ENCODE measurements at regions not wholly inside any gene's neighbourhood (a gene's known extent, or its start where the extent isn't known, plus 50 kb on each side); places are given as distances from the start of the nearest gene placed in this dataset.

DNA sequence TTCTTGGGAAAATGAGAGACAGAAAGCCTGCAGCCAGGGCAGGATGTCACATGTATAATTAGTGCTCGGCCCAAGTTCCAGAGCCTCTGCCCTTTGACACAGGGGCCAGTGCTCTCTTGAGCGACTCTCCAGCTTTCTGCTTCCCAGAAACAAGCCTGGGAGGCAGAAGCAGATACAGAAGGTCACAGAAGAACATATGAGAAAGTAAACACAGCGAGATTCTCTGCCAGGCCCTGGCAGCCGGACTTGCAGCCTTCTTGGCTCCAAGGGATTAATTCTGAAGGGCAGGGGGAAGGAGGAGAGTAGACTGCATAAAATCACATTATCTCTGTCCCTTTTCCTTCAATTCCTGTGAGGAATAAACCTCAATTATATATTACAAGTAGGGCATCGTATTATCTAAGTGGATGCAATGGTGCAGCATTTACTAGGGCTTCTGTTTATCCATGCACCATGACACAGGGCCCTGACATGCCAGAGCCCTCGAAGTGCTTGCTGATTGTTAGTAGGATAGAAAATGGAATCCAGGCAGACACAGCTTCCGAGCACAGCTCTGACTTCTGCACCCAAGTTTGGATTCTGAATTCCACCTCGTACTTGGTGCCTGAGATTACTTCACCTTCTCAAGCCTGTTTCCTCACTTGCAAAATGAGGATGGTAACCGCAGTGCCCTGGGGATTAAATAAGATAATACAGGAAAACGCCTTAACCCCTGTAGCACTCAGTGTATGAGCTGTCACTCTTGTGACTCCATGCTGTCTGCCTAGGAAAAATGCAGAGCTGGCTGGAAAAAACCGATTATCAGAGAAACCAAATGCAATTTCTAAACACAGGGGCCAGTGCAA is 536.5 kb downstream of the TNS3 start:
- DNase-seq (ENCODE audit: low spot score): no peak
- no peak for FAIRE-seq

DNA sequence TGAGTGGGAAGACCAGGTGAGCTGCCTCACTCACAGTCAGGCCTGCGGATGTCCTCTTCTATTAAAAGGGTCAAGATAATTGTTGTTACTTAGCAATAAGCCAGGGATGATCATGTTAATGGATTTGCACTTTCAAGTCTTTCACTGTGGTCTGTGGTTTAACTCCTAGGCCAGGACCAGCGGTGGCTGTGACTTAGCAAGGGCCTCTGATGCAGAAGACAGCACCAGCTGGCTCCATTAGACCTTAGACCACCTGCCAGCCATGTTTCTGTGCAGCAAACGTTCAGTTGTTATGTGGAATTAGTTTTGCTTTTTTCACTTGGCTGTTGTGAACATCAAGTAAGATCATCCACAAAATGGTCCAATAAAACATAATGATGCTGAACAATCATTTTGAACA is 537.3 kb downstream of the TNS3 start:
- no peak for DNase-seq (ENCODE audit: low spot score)
- FAIRE-seq: peak; percentile 61

DNA sequence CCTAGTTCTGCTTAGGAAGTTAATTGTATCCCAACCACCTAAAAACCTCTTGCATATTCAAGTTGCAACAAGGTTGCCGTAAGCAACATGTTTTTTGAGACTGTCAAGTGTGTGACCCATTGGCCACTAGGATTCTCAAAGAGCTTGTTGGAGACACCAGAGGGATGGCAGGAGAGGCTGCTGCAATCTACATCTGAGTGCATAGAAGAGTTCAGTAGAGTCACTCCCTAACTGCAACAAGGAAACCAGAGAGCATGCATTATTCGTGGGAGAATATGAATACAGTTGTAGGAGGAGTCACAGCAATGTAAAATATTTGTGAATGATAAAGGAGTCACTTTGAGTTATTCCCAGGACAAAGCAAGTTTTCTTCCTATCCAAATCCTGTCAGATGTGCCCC is 538.6 kb downstream of the TNS3 start:
- DNase-seq (ENCODE audit: low spot score) (no peak), FAIRE-seq (peak; percentile 35)

DNA sequence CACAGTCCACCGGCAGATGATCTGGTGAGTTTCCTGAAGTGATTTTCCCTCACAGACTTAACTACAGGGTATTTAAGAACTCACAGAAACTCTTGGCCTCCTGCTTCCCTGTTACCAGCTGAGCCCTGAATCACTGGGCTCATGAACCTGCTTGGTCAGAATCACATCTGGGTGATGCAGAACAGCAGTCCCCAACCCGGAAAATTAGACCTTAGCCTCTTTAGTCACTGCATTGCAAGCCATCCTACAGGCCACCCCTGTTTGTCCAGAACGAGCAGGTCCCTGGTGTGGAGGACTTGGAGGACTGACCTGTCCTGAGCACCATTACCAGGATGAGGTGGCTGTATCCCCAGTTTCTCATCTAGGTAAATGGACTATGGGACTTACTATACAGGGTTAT is 539.2 kb downstream of the TNS3 start:
- FAIRE-seq (no peak), DNase-seq (ENCODE audit: low spot score) (no peak)

DNA sequence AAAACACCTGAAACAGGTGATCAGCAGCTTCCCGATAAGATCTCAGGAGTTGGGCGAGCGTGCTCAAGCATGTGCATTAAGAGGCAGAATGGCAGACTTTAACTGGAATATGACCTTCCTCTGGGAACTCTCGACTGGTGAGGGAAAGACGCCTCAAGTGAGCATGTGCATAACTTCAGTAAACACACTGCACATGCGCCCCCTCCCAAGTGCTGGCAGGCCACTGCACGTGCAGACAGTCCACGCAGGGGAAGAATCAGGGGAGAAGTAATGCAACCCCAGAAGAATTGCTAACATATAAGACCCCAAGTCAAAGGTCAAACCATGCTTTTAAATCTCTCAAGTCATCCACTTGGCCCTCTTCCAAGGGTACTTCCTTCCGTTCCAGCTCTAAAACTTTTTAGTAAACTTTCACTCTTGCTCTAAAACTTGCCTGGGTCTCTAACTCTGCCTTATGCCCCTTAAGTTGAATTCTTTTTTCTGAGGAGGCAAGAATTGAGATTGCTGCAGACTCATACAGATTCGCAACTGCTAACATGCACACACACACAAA is 541.0 kb downstream of the TNS3 start:
- DNase-seq (ENCODE audit: low spot score): no peak
- FAIRE-seq: no peak

DNA sequence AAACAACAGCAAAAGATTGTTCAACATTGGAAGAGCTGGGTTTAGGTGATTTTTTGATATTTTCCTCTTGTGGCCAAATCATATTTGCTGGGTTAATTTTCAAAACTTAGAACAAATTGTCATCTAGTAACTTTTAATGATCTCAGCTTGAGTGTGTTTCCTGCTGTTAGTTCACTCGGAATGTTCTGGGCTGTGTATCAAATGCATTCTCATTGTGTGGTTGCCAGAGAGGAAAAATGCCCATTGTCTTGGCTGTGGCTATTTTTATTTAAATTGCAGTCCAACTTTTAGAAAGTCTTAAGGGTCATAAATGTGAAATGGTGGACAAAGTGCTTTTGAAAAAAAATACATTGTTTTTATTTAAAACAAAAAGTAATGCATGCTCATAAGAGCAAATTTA is 542.0 kb downstream of the TNS3 start:
- DNase-seq (ENCODE audit: low spot score) (no peak), FAIRE-seq (no peak)

DNA sequence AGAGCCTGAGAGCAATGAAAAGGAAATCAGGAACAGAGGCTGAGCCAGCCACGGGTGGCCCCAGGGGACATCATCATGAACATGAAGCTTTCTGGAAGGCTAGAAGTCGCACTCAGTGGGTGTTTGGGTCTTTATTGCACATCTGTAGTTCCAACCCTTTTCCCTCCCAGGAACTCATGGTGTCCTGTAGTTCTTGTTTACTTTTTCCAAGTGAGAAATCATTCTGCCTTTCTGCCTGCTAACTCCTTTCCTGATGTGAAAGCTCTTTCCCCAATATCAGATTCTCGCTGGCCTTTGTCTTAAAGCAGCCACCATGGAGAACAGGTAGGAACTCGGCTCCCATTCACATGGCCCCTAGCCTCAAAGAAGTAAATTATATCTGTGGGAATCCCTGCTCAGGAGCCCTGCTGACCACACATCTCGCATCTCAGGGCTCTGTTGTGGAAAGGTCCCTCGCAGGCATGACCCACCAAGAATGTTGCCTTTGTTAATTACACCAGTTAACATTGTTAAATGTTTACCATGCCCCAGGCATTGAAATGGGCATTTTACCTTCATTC is 542.7 kb downstream of the TNS3 start:
- no peak for DNase-seq (ENCODE audit: low spot score)
- peak; percentile 9 for FAIRE-seq

DNA sequence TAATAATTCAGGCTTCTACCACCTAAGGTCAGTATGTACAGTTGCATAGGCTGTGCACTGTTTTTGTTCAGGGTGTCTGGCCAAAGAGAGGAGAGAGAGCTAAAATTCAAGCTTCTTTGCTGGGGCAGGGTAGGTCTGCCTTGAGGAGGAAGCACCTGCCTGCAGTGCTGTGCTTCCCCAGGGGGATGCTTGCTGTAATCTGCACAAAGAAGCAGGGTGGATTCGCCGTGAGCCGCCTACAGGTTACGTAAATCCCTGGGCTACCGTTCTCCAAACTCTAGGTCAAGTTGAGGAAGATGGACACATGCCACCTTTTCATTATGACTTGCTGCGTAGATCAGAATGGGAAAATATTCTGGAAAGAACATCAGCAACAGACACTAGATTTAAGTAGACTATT is 543.3 kb downstream of the TNS3 start:
- no peak for DNase-seq (ENCODE audit: low spot score)
- no peak for FAIRE-seq

DNA sequence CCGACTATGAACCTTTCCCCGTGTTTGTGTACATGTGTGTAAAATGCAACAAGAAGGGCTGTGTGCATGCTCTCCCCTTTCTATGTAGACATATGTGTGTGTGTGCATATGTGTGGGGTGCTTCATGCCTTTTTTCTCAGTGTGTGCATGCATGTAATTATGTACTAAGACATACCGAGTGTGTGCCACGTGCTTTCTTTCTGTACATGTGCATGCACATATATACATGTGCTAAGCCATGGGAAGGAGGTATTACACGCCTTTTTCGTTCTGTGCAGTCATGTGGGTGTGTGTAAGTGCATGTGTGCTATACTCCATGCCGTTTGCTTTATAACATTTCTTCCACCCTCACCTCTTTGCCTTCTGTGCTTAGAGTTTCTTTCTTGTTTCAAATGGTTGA is 544.3 kb downstream of the TNS3 start:
- DNase-seq (ENCODE audit: low spot score): no peak
- peak; percentile 56 for FAIRE-seq

DNA sequence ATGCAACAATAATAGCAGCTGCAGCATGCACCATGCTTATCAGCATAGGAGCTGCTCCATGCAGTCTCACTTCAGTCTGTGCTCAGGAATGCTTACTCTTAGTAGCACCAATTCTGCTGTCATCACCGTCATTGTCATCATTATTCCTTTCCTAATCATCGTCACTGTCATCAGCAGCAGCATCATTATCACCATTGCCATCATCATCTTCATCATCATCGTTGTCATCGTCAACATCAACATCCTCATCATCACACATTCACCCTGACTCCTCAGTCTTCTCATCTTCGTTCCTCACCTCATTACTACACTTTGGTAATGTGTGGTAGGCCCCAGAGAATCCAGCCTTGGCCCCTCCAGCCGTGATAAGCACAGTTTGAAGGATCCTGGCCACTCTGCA is 545.0 kb downstream of the TNS3 start:
- DNase-seq (ENCODE audit: low spot score) (no peak), FAIRE-seq (peak; percentile 95)

DNA sequence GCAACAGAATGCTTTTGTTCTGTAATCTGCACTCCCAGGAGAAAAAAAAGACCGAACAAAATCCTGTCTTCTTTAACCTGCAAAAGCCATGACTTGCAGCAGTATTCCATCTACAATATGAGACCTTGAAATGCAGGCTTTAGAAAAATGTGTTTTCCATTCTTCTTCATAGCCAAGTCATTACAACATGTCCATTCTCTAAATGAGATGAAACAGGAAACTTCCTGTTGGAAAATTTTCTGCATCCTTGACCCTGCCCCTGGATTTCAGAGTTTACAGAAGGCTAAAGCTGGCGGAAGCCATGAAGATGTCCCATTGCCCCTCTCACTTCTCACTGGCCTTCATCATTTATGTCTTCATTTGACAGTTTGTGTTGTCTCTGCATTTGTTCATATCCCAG is 546.4 kb downstream of the TNS3 start:
- FAIRE-seq (no peak), DNase-seq (ENCODE audit: low spot score) (no peak)

DNA sequence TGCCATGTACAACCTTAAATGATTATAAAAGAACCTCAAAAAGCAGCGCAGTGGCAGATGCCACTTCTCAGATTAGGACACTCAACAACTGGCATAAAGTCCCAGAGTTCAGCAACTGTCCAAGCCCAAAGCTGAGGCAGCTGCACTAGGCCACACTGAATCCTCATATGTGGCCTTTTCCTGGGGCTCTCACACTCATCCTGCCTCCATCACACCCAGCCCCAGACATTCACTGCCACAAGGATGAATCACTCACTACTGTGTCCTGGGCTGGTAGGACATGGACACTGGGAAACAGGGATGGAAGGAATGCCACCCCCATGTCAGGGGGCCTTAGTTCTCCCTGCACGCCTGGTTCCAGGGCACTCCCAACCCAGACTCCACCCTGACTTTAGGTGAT is 547.7 kb downstream of the TNS3 start:
- FAIRE-seq (no peak), DNase-seq (ENCODE audit: low spot score) (no peak)

DNA sequence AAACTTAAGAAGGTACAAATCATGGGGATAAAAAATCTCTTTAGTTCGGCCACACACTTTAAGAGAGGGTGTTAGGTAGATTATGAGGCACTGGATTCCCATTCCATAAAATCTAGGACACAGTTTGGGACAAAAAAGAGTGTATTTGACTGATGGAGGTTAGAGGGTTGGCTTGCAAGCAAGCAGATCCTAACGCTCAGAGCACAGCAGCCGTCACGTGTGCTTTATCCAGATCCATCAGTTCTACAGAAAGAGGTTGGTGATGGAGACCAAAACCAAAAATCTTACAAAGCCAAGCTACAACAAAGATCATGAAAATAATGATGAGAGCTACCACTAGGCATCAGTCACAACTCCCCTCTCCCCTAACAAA is 549.4 kb downstream of the TNS3 start:
- no peak for FAIRE-seq
- no peak for DNase-seq (ENCODE audit: low spot score)

DNA sequence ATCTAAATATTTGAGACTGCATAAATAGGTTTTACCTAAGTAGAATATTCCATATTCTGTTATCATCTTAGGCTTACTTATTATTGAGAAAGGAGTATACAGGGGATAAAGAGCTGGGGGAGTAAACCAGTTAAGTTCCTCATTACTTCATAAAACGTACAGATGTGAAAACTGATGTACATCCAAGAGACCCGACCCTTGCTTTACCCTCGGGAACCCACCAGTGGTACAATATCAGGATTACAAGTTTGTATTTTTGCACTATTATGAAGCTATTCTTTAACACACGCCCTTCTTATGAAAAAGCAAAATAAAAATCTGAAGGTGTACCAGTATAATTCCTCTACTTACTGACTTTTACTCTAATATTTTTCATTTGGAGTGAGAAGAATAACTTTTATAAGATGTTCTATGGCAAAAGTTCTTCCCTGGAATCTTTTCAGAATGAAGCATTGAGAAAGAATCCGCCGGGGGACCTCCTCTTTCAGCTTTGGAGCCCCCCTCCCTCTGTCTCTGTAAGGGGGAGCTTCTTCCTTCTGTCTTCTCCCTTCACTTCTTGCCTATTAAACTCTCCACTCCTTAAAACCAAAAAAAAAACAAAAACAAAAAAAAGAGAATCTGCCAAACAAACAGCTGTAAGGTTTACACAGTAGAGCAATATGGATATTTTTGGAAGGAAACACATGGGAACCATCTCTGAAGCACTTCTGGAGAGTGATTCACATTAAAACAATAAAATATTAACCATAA is 550.0 kb downstream of the TNS3 start:
- no peak for FAIRE-seq

DNA sequence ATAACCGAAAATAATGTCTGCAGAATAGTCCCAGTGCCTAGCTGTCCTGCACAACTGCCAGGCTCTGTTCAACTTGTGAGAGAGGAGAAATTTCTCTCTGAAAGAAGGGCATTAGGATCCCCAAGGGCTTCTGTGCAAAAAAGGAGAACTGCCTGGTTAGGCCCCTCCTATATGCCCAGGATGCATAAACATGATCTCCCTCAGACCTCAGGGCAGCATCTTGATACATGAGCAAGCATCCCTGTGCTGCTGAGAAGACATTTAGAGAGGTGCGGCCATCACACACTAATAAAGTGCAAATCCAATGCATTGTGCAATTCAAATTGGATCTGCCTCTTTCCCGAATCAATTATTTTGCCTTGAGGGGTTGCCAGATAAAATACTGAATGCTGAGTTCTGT is 553.6 kb downstream of the TNS3 start:
- FAIRE-seq (no peak), DNase-seq (ENCODE audit: low spot score) (no peak)

More for the DNA sequence above, 550.0 kb downstream of the TNS3 start:
- no peak for DNase-seq (ENCODE audit: low spot score)

DNA sequence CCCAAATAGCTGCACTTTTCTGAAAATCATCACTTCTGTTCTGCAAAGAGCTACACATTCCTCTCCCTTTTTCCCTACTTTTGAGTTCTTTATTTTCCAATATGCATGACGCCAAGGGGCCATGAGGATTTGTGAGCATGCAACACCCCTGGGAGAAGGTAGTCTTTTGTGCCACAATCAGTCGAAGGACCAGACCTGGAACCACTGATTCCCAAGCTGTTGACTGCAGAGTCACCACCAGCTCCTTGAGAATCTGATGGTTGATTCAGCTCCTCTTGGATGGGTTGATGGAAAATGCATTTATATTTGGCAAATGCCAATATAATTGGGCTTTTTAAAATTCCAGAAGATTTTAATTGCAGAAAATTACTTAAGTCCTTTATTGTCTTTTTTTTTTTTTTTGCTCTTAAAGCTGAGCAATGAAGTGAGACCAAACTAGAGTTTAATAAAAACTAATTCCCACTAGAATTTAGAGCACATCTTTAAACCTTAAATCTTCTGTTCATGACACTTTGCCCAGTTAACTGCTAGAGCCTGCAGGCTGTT is 554.1 kb downstream of the TNS3 start:
- FAIRE-seq: no peak
- DNase-seq (ENCODE audit: low spot score): no peak

DNA sequence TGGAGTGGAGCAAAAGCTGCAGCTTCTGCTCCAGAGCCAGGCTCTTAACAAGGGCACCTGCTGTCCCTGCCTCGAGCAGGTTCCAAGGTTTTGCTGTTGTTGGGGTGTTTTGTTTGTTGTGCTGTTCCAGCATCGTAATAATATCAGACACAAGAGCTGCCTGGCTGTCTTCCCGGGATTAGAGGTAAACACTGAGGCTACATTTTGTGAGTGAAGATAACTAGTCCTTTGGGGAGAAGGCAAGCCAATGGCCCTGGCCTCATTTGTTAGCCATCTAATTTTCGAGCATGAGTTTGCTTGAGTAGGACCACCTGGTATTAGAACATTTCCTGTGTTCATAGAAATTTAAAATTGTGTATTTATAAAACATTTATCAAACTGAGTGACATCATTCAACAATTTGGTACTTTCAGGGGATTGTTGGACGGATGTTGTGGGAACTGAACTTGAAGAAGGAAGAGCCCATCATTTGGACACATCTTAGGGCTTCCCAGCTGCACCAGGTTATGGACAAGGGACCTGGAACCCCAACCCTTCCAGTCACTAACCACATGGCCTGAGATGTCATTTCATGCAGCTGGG is 555.0 kb downstream of the TNS3 start:
- DNase-seq (ENCODE audit: low spot score) (no peak), FAIRE-seq (no peak)

DNA sequence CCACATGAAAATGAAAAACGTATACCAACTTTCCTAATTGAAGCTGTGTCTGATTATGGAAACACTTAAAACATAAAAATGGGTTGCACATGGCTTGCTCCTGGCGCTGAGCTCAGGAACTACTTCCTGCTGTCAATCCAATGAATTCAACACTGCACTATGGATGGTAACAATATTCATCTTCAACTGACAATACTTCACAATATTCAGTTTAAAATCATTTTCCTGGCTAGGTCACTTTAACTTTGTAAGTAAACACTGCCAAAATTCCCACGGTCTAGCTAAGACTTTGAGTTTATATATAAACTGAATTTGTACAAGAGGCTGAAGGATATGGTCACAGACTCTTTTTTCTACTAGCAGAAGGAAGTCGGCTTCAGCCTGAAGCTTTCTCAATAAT is 556.9 kb downstream of the TNS3 start:
- DNase-seq (ENCODE audit: low spot score) (no peak), FAIRE-seq (no peak)

DNA sequence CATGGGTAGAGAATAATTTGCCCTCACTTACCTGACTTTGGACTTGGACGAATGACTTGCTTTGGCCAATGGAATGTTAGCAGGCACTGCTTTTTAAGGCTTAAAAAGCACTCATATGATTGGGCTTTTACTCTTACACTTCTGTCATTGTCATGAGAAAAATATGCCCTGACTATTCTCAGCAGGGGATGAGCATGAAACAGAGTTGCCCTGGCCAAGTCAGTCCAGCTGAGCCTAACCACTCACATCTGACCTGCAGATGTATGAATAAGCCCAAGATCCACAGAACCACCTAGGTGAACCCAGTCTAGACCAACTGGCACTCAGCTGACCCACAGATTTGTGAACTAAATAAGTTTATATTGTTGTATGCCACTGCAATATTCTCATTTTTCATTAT is 573.5 kb downstream of the TNS3 start:
- no peak for DNase-seq (ENCODE audit: low spot score)
- FAIRE-seq: no peak

DNA sequence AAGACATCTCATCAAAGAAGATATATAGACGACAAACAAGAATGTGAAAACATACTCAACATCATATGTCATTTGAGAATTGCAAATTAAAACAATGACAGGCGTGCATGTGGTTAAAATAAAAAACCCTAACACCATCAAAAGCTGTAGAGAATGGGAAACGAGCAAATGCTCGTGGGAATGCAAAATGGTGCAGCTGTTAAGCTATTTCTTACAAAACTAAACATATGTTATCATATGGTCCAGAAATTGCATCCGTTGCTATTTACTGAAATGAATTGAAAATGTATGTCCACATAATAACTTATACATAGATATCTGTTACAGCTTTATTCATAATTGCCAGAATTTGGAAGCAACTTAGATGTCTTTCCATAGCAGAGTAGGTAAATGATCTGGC is 574.4 kb downstream of the TNS3 start:
- FAIRE-seq: no peak
- DNase-seq (ENCODE audit: low spot score): no peak

DNA sequence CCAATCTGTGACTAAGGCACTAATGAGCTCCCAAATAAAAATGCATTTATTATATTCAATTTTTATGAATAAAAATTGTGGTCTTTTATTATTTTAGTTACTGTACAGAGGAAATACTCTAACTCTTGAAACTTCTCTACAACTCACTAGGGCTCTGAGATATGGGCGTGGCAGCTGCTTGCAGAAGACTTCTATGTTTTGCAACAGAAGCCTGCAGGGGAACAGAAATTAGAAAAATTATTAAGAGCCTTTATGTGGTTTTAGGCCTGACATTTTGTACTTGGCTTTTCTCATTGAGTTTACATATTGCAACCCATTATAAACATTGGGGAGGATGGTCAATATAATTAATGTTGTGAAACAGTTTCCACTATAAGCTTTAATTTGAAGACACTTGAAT is 581.4 kb downstream of the TNS3 start:
- no peak for FAIRE-seq
- DNase-seq (ENCODE audit: low spot score): no peak

DNA sequence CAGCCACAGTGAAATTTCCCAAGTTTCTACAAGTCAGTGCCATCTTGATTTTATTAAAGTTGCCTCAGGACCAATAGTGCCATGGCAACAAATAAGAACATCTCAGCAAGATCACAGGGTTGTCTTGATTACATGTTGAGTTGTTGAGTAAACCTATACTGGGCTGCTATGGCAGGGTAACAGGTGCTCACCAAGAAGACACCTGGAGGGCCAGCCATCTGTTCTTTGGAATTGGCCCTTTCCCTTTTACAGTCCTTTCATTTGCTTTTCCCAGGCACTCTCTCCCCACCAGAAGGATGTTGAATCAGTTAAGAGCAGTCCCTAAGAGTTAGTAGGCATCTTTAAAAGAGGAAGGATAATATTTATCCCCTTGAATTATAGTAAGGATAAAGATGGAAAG is 582.0 kb downstream of the TNS3 start:
- no peak for DNase-seq (ENCODE audit: low spot score)
- FAIRE-seq: no peak

Measured in urothelium cell line (cell line).